Dendritic cell treated with granulocyte-macrophage colony-stimulating factor and Interleukin-4, amounts not matched to agents 40 ng/mL and 50 ng/mL, for 4 days (primary cell): ENCODE measurements at regions not wholly inside any gene's neighbourhood (a gene's known extent, or its start where the extent isn't known, plus 50 kb on each side); places are given as distances from the start of the nearest gene placed in this dataset.
"Not testable (repeated sequence)": the region's sequence is repeated elsewhere in the genome, so short reads cannot be mapped to it uniquely, and the experiment has no call there.

Experiments
- H3K27ac Mint-ChIP-seq: one replicate; pipeline ENCODE4 v1.8.0; 2022; ENCODE audit warnings: mild to moderate bottlenecking, mixed read lengths
- H3K27me3 Mint-ChIP-seq: one replicate; pipeline ENCODE4 v1.8.0; 2022; ENCODE audit warnings: mild to moderate bottlenecking, mixed read lengths
- H3K36me3 Mint-ChIP-seq: one replicate; pipeline ENCODE4 v1.8.0; 2022; ENCODE audit warnings: low read depth, mixed read lengths
- H3K4me1 Mint-ChIP-seq: one replicate; pipeline ENCODE4 v1.8.0; 2022; ENCODE audit warnings: low read depth, mixed read lengths
- H3K4me3 Mint-ChIP-seq: one replicate; pipeline ENCODE4 v1.8.0; 2022; ENCODE audit warnings: mild to moderate bottlenecking, moderate library complexity, mixed read lengths
- H3K9me3 Mint-ChIP-seq: one replicate; pipeline ENCODE4 v1.8.0; 2022; ENCODE audit warnings: mixed read lengths
- intact Hi-C: fragments of 100-400 bp; cut with micrococcal nuclease; formaldehyde crosslinking; loops from one replicate; pipeline ENCODE4 v1.15.0; 2022

DNA sequence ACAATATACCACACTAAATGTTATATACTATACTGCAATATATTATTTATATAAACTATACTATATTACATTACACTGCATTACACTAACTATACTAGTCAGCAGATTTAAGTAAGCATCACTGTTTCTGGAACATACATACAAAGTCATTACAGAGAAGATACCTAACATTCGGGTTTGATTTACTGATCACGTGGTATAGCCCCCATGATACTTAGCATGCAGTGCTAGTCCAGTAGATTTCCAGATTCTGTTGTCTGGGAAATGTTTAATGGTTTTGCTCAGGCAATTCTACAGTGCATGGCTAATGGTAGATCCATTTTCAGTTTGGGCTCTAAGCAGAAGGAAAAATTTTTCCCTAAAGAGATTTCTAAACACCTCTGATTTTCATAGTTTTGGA, 403.7 kb upstream of the TMTC1 start:
- Mint-ChIP-seq H3K36me3 (no peaks in the 10 kb centered on the region), H3K4me3 (no peak overlapping the region), H3K4me1 (no peaks in the 10 kb centered on the region), H3K9me3 (no peaks in the 10 kb centered on the region), H3K27me3 (peaks cover 2% of the 10 kb centered on the region), H3K27ac (no peak overlapping the region)
- intact Hi-C loops, result no loop called here

DNA sequence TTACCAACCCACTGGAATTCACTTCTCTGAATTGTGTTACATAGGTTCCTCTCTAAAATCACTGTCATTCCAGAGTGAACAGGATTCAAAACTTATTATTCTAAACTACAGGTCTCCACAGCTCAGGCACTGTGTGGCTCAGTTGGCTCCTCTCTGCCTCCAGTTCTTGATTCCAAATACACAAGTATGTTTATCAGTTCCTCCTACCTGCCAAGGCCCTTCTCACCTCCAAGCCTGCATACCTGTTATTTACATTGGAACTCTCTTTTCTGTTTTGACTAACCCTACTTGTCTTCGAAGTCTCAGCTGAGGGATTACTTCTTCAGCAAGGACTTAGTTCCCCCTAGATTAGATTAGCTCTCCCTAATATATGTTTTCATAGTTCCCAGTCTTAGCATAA, 397.6 kb upstream of the TMTC1 start:
- H3K36me3 Mint-ChIP-seq, result no peaks in the 10 kb centered on the region
- H3K27me3 Mint-ChIP-seq, result peaks cover 2% of the 10 kb centered on the region
- no peaks in the 10 kb centered on the region for H3K9me3 Mint-ChIP-seq
- H3K4me1 Mint-ChIP-seq, result no peaks in the 10 kb centered on the region
- H3K4me3 Mint-ChIP-seq, result no peak overlapping the region
- intact Hi-C loops, result no loop called here
- no peak overlapping the region for H3K27ac Mint-ChIP-seq

DNA sequence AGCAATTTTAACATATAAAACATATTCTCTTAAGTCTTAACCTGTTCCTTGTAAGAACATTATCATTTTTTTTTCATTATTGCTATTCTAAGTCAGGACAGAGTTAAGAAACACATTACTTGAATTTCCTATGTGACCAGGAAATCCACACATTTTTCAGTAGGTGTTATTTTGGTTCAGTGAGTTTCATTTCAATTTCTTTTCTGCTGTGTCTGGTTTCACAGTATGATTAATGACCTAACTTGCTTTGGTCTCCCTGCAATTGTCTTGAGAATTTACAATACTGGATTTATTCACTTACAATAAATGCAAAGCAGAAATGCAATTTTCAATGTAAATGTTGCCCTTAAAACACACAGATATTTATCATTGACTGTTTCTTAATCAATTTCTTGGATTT, 396.9 kb upstream of the TMTC1 start:
- no peak overlapping the region for H3K27ac Mint-ChIP-seq
- H3K9me3 Mint-ChIP-seq, result no peaks in the 10 kb centered on the region
- H3K36me3 Mint-ChIP-seq, result no peaks in the 10 kb centered on the region
- no peak overlapping the region for H3K4me3 Mint-ChIP-seq
- intact Hi-C loops, result no loop called here
- H3K4me1 Mint-ChIP-seq, result no peaks in the 10 kb centered on the region
- H3K27me3 Mint-ChIP-seq, result peaks cover 2% of the 10 kb centered on the region

DNA sequence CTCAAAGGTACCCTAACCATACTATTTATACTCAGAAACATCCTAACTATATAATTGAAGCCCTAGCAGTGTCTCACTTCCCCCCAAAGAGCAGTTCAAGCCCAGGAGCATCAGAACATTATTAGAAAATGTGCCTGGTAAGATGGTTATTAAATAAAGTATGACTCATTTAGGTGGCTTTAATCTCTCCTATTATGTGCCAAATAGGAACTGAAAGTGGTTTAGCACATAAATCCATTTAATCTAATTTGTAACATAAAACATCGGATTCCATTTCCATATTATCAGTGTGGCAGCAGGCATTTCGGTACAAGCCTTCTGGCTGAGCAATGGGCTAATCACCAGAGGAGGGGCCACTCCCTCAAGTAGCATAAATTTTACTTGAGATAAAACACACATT, 395.2 kb upstream of the TMTC1 start:
- H3K4me1 Mint-ChIP-seq, result no peaks in the 10 kb centered on the region
- H3K4me3 Mint-ChIP-seq, result no peak overlapping the region
- no peak overlapping the region for H3K27ac Mint-ChIP-seq
- H3K36me3 Mint-ChIP-seq, result no peaks in the 10 kb centered on the region
- intact Hi-C loops, result no loop called here
- H3K9me3 Mint-ChIP-seq, result peaks cover 8% of the 10 kb centered on the region
- H3K27me3 Mint-ChIP-seq, result peaks cover 2% of the 10 kb centered on the region

DNA sequence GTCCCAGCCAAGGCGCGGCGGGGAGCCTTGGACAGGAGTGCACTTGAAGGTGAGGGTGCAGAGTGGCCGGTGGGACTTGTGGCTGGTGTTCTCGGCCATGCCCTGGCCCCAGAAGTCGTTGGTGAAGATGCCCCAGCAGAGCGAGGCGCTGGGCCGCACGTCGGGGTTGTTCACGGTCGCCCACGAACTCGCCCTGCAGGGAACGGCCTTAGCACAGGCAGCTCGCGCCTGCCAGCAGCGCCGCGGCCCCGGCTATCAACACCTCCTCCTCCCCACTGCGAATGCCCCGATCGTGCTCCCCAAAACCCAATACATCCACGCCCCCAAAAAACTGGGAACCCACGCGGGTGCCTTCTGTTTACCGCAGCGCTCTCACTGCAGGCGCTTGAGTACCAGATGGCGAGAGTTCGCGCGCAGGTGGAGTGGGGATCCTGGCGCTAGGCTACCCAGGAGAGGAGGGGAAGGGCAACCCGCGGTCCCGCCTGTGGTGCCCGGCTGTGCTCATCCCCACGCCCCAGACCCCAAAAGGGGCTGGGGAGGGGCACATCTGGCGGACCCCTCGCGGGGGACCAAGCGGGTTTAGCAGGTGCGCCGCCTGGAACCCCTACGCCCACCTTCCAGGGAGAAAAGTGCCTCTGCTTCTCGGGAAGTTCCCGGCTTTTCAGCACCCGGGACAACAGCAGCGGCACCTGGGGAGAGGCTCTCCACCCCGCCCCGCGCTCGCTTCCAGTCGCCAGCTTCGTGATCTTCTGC, 386.3 kb upstream of the TMTC1 start:
- H3K4me1 Mint-ChIP-seq, result no peaks in the 10 kb centered on the region
- H3K36me3 Mint-ChIP-seq, result no peaks in the 10 kb centered on the region
- no peak overlapping the region for H3K4me3 Mint-ChIP-seq
- no peak overlapping the region for H3K27ac Mint-ChIP-seq
- peaks cover 2% of the 10 kb centered on the region for H3K27me3 Mint-ChIP-seq
- intact Hi-C loops, result no loop called here
- peaks cover 8% of the 10 kb centered on the region for H3K9me3 Mint-ChIP-seq

DNA sequence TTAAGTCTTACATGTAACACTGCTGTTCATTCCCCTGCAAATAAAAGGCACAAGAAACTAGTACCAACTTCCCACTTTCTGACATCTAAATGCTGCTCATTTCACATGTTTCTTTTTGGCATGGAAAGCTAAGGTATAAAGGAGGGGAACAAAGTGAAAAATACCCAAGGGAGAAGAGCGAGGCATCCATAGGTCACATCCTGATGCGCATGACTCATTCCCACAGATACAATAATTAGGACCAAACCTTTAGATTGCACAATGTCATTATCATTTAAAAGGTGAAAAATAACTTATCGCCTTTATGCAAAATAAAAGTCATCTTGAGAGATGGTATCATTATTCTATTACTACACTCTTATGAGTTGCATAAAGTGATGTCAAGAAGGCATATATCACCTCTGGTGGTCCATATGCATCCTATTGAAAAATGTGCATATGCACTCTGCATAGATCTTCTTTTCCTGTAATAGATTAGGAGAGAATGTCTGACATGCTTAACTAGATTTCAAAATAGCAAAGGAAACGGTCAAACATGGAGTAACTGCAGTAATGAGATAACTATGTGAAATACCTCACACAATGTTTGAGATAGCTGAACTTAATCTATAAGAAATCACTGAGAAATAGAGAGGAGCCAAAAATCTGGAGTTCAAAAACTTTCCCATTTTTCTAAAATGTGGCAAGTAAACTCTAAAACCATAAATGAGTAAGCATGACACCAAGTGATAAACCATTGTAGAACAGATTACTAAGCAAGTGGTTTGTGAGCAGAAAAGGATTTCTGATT, 382.5 kb upstream of the TMTC1 start:
- Mint-ChIP-seq H3K27me3 (peaks cover 1% of the 10 kb centered on the region), H3K4me3 (no peak overlapping the region), H3K4me1 (no peaks in the 10 kb centered on the region), H3K27ac (no peak overlapping the region), H3K9me3 (no peaks in the 10 kb centered on the region), H3K36me3 (no peaks in the 10 kb centered on the region)
- intact Hi-C loops, result no loop called here

DNA sequence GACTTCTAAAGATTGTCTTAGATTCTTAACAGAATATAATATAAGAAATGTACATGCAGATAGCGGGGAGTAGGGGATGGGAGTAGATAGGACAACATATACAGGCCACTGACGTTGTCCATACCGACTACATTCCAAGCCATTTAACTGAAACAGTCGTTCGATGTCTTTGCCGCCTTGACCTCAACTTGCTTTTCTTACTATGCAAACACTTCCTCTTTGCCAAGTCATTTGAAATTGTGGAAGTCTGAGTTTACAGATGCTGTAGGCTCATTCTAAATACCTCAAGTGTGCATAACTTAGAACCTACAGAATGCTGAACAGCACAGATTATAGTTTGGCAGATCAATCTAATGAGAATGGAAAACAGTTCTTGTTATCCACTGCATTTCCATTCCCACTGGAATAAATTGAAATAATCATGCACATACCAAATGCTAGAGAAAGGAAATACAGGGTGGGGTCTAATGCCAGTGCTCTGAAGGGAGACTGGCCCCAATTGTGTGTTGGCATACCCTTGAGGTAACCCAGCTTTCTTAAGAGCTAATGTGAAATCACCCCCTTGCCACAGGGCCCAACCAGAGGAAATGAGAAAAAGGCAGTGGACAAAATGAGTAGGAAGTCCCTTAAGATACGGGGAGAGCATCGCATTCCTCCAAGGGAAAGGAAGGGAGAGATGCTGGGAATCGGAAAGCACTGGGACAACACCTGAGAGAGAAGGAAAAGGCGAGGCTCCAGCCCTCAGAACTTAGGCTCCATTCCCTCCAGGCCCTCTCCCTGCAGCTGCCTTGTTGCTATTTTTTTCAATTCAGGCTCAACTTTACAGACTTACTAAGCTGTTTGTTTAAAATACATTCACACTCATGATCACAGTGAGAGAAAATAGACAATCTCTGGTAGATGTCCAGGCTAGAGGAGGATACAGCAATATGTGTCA, 380.9 kb upstream of the TMTC1 start:
- Mint-ChIP-seq H3K27me3 (no peaks in the 10 kb centered on the region), H3K4me3 (no peak overlapping the region), H3K27ac (no peak overlapping the region), H3K9me3 (no peaks in the 10 kb centered on the region), H3K4me1 (no peaks in the 10 kb centered on the region), H3K36me3 (no peaks in the 10 kb centered on the region)
- intact Hi-C loops, result no loop called here

DNA sequence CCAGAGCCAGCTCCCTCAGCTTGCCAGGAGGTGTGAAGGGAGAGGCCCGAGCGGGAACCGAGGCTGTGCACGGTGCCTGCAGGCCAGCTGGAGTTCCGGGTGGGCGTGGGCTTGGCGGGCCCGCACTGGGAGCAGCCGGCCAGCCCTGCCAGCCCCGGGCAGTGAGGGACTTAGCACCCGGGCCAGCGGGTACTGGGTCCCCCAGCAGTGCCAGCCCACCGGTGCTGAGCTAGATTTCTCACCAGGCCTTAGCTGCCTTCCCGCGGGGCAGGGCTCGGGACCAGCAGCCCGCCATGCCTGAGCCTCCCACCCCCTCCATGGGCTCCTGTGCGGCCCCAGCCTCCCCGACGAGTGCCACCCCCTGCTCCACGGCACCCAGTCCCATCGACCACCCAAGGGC, 373.1 kb upstream of the TMTC1 start:
- H3K4me1 Mint-ChIP-seq, intact Hi-C loops, H3K27me3 Mint-ChIP-seq, H3K36me3 Mint-ChIP-seq, H3K4me3 Mint-ChIP-seq, H3K27ac Mint-ChIP-seq: not testable (repeated sequence)
- H3K9me3 Mint-ChIP-seq, result peaks cover 11% of the 10 kb centered on the region

DNA sequence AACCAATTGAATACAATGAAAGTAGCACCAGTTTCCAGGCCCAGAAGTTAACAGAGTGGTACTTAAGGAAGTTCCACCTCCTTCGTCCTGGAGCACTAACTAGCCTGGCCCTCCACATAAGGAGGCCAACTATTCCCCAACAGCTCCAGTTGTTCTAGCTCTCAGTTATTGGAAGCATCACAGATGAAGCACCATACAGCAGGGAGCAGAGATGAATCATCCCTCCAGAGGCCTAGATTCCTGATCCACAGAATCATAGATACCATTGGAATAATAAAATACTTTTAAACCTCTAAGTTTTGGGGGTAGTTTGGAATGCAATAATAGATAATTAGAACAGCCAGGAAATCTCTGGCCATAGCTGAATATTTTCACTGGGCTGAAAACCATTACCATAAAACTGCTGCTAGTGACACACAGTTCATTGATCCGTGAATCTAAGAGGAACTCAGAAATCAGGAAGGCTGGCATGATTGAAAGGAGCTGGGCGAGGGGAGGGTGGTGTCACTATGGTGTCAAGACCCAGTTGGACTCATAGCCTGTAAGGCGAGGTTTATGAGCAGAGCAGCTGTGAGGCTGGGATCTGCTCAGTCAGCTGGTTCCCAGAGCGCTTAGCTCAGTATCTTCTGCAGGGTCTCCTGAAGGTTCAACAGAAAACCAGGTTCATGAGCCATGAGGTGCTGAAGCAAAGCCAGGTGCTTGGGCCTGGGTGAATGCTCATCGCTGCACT, 371.4 kb upstream of the TMTC1 start:
- H3K36me3 Mint-ChIP-seq, result no peaks in the 10 kb centered on the region
- intact Hi-C loops, result no loop called here
- H3K27ac Mint-ChIP-seq, result no peak overlapping the region
- no peaks in the 10 kb centered on the region for H3K4me1 Mint-ChIP-seq
- H3K4me3 Mint-ChIP-seq, result no peak overlapping the region
- no peaks in the 10 kb centered on the region for H3K27me3 Mint-ChIP-seq
- H3K9me3 Mint-ChIP-seq, result peaks cover 11% of the 10 kb centered on the region

DNA sequence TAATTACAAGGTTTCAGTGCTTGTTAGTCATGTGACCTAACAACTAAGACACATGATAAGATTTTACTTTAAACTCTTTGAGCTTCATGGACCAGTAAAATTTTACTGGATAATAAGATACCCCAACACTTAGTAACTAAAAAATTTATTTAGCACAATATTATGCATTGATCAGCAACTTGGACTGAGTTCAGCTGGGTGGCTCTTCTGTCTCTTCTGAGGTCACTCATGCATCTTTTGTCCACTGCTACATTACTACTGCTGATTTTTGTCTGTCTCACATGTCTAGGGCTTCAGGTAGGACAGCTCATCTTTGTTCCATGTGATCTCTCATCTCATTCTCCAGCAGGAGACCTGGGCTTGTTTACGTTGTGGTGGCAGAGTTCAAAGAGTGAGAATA, 370.2 kb upstream of the TMTC1 start:
- no peaks in the 10 kb centered on the region for H3K36me3 Mint-ChIP-seq
- peaks cover 11% of the 10 kb centered on the region for H3K9me3 Mint-ChIP-seq
- H3K27ac Mint-ChIP-seq, result no peak overlapping the region
- H3K4me1 Mint-ChIP-seq, result no peaks in the 10 kb centered on the region
- no peaks in the 10 kb centered on the region for H3K27me3 Mint-ChIP-seq
- intact Hi-C loops, result no loop called here
- H3K4me3 Mint-ChIP-seq, result no peak overlapping the region

DNA sequence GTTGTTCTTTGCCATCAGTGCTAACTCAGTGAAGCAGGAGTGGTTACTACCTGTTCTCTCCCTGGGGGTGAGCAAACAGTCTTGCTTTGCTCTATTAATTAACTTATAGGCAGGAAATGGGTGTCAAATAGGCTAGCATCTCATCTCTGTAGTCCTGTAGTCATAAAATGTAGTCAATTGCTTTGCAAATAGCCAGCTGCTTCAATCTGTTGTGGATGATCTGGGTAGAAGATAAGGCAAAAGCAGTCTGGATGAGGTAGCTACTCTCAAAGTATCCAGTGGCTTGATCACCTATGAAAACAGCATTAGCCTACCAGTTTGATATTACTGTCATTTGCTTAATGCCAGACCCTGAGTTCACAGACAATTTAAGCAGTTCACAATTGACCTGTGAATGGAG, 369.0 kb upstream of the TMTC1 start:
- Mint-ChIP-seq H3K27me3 (no peaks in the 10 kb centered on the region), H3K27ac (no peak overlapping the region), H3K36me3 (no peaks in the 10 kb centered on the region), H3K4me1 (no peaks in the 10 kb centered on the region), H3K4me3 (no peak overlapping the region), H3K9me3 (peaks cover 16% of the 10 kb centered on the region)
- intact Hi-C loops, result no loop called here

DNA sequence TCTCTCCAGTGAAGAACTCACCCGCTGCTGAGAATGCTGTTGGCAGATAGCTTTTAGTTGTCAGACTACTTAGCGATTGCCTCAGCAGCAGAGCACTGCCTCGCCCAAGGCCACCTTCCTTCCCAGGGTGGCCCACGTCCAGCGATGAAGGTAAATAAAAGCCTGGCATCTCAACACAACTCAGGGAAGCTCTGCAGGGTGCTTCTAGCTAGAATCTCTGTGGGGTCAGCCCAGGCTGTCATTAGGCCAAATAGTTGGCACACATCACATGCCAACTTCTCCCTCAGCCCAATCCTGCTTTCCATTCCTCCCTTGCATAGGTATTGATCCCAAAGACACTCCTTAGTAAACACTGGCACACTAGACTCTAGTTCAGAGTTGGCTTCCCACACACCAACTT, 368.1 kb upstream of the TMTC1 start:
- intact Hi-C loops, result no loop called here
- Mint-ChIP-seq H3K36me3 (no peaks in the 10 kb centered on the region), H3K4me3 (no peak overlapping the region), H3K27ac (no peak overlapping the region), H3K9me3 (peaks cover 20% of the 10 kb centered on the region), H3K4me1 (no peaks in the 10 kb centered on the region), H3K27me3 (no peaks in the 10 kb centered on the region)

DNA sequence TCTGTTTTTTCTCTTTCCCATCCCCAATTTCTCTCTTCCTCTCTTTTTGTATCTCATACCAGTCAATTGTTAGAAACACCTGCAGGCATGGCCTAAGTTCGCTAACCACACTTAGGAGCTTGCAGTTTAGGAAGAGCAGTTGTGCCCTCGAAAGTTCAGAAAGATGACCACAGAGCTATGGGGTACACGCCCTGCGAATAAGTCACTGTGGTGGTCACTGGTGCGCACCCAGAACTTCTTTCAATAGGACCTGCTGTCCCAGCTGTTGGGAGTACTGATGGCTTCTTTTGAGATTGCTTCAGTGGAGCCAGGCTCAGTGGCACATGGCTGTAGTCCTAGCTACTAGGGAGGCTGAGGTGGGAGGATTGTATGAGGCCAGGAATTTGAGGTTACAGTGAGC, 362.8 kb upstream of the TMTC1 start:
- H3K27me3 Mint-ChIP-seq, result no peaks in the 10 kb centered on the region
- peaks cover 10% of the 10 kb centered on the region for H3K9me3 Mint-ChIP-seq
- H3K36me3 Mint-ChIP-seq, result no peaks in the 10 kb centered on the region
- no peak overlapping the region for H3K27ac Mint-ChIP-seq
- intact Hi-C loops, result no loop called here
- H3K4me1 Mint-ChIP-seq, result no peaks in the 10 kb centered on the region
- no peak overlapping the region for H3K4me3 Mint-ChIP-seq
